Memory B cell (primary cell): ENCODE measurements at regions not wholly inside any gene's neighbourhood (a gene's known extent, or its start where the extent isn't known, plus 50 kb on each side); places are given as distances from the start of the nearest gene placed in this dataset.

Experiments used
- ATAC-seq: fragments of 150-1000 bp; cut with Tn5 transposase; 2 replicates; pipeline ENCODE4 v1.10.0; 2021; ENCODE audit warnings: low read depth, mild to moderate bottlenecking, moderate library complexity
- DNase-seq, 2 donors: peaks; one replicate each; pipeline ENCODE4 v3.0.0; 2022; ENCODE audit warnings: low spot score in 2 of 2
- H3K27ac Mint-ChIP-seq: one replicate; pipeline ENCODE4 v1.8.0; 2022; ENCODE audit warnings: mild to moderate bottlenecking, moderate library complexity, mixed read lengths
- H3K27me3 Mint-ChIP-seq: one replicate; pipeline ENCODE4 v1.8.0; 2022; ENCODE audit warnings: mixed read lengths
- H3K36me3 Mint-ChIP-seq: one replicate; pipeline ENCODE4 v1.8.0; 2022; ENCODE audit warnings: mild to moderate bottlenecking, mixed read lengths
- H3K4me1 Mint-ChIP-seq: one replicate; pipeline ENCODE4 v1.8.0; 2022; ENCODE audit warnings: mixed read lengths
- H3K4me3 Mint-ChIP-seq: one replicate; pipeline ENCODE4 v1.8.0; 2022; ENCODE audit warnings: mild to moderate bottlenecking, moderate library complexity, mixed read lengths
- H3K9me3 Mint-ChIP-seq: one replicate; pipeline ENCODE4 v1.8.0; 2022; ENCODE audit warnings: mixed read lengths

DNA sequence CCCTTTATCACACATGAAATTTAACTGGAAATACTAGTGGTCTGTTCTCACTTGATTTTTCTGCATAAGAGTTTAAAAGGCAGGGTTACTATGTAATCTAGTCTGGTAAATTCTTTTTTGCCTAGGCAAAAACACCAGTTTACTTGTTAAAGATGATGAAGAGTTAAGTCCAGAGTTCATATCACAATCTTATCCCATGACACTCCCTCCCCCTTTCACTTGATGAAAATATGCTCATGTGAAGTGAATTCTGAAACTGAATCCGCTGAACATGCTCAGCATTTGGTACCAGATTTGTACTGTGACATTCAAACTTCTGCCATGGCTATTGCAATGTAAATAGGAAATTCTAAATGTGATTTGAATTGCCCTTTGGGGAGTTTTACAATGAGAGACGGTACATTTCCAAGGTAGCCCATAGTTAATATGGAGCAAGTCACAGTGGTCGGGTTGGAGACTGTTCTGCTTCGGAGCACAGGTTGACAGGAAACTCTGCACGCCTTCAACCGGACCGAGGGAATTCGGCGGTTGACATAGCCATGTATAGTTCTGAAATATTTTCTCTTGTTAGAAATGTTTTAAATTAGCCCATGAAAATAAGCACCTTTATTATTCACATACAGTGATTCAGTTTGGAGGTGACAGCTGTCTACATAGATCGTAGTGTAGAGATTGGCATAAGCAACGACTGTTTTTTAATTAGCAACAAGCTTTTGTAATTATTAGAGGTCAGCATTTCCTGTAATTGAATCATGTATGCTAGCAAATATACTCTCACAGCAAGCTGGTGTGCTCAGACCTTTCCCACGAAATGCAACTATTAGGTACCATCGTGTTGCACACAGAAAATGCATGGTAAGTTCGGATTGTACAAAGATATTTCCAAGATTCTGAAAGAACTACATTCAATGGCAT, 768.6 kb upstream of the GOLIM4 start:
- H3K36me3 Mint-ChIP-seq: no peaks in the 10 kb centered on the region
- no peaks in the 10 kb centered on the region for H3K9me3 Mint-ChIP-seq
- H3K4me1 Mint-ChIP-seq: no peaks in the 10 kb centered on the region
- ATAC-seq: no peak
- no peak for DNase-seq
- H3K4me3 Mint-ChIP-seq: no peak overlapping the region
- no peaks in the 10 kb centered on the region for H3K27me3 Mint-ChIP-seq
- H3K27ac Mint-ChIP-seq: no peak overlapping the region

DNA sequence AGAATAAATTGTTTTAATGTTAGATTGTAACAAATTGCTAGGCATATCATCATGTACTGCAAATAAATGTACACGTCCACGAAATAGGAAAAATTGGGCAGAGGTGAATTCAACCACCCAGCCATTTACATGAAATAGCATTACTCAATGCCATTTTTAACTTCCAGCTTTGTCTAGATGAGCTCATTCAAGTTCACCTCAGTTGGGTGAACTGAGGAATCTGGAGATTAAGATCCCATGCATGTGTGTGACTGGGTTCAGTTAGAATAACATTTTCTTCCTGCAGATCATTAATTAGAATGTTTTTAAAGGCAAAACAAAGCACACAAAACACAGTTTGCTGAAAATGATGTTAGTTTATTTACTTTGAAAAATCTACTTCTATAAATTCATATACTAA, 767.8 kb upstream of the GOLIM4 start:
- Mint-ChIP-seq H3K36me3 (no peaks in the 10 kb centered on the region), H3K4me3 (no peak overlapping the region), H3K27me3 (no peaks in the 10 kb centered on the region), H3K9me3 (no peaks in the 10 kb centered on the region), H3K27ac (no peak overlapping the region), H3K4me1 (no peaks in the 10 kb centered on the region)
- DNase-seq: no peak
- ATAC-seq: no peak

DNA sequence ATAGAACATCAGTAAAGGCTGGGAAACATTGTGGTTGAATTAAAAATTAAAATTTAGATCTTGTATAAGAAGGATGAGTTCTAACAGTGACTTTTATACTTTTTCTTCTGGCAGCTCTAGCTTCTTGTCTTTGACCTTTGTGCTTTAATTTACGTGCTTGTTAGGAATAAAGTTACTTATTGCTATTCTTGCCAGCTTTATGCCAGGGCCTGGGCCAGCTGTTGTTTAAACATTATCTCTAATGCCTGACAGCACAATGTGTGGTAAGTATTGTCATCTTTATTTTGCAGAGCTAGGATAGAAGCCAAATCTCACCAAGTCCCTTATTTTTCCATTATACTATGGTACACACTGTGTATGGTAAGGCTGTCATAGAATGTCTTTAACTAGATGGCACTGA, 766.7 kb upstream of the GOLIM4 start:
- Mint-ChIP-seq H3K9me3 (no peaks in the 10 kb centered on the region), H3K27me3 (no peaks in the 10 kb centered on the region), H3K4me1 (no peaks in the 10 kb centered on the region), H3K27ac (no peak overlapping the region), H3K4me3 (no peak overlapping the region), H3K36me3 (no peaks in the 10 kb centered on the region)
- ATAC-seq (no peak), DNase-seq (no peak)

DNA sequence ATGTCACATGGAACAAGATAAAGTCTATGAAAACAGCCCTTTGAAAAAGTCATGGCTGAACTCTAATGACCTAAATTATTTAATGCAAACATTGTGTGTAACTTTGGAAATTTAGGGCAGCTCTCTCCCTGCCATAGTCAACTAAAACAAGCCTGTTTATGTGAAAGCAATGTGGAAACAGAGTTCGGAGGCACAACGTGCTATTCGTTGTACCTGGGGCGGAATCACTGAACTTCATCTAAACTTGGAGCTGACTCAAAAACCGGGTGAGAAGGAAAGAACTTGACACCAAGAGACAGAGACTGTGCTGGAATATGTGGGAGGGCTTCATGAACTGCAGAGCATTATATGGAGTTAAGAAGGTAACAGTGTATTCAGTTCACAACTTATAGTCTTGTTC, 764.9 kb upstream of the GOLIM4 start:
- Mint-ChIP-seq H3K27ac (no peak overlapping the region), H3K4me3 (no peak overlapping the region), H3K9me3 (peaks cover 3% of the 10 kb centered on the region), H3K27me3 (no peaks in the 10 kb centered on the region), H3K4me1 (no peaks in the 10 kb centered on the region), H3K36me3 (no peaks in the 10 kb centered on the region)
- ATAC-seq (no peak), DNase-seq (no peak)

DNA sequence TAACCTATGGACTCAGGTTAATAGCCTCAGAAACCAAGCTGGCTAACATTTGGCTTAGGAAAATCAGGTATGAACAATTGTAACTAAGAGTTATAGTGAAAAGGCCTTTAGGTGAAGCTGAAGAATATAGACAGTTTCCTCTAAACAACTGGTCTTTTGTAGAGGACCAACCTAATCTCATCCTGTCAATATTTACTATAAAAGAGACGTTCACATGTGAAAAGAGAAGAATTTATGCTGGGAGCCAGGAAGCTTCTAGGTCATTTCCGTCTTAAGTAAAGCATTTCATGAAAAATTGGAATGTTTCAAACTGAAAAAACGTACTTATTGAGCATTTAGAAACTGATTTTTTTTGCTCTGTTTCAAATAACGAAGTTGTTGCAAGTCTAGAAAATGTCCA, 764.3 kb upstream of the GOLIM4 start:
- ATAC-seq (no peak), DNase-seq (no peak)
- H3K9me3 Mint-ChIP-seq: peaks cover 3% of the 10 kb centered on the region
- no peak overlapping the region for H3K27ac Mint-ChIP-seq
- no peaks in the 10 kb centered on the region for H3K27me3 Mint-ChIP-seq
- H3K36me3 Mint-ChIP-seq: no peaks in the 10 kb centered on the region
- H3K4me1 Mint-ChIP-seq: no peaks in the 10 kb centered on the region
- no peak overlapping the region for H3K4me3 Mint-ChIP-seq

DNA sequence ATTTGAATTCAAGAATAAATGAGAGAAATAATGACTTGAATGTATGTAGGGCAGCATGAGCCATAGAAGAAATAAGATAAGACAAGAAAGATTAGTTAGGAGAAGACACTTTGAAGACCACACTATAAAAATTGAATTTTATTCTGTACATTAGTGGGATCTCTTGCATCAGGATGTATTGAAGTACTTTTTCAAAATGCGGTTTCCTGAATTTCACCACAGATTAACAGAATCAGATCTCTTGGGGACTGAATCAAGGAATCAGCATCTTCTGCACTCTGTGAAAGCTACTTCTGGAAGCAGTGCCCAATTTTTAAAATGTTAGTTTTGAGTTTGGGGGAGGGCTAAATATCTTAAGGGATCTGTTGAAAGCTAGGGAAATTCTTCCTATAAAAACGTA, 763.9 kb upstream of the GOLIM4 start:
- Mint-ChIP-seq H3K4me1 (no peaks in the 10 kb centered on the region), H3K4me3 (no peak overlapping the region), H3K9me3 (peaks cover 3% of the 10 kb centered on the region), H3K27ac (no peak overlapping the region), H3K27me3 (no peaks in the 10 kb centered on the region), H3K36me3 (no peaks in the 10 kb centered on the region)
- no peak for DNase-seq
- ATAC-seq: no peak

DNA sequence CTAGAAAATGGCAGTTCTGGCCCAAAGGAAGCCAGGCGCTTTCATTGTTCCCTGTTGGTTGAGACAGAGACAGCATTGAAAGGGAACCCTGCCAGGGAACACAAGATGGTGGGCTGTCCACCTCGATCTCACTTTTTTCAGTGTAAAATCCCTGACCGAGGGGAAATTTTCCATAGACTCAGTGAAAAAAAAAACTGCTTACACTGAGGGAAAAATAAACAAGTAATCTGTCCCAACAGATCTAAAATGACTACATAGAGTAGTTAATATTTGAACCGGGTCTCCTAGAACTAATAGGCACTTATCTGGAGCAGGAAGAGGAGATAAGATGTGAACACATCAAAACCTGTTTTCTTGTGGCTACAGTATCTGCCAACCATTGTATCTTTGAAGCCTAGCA, 763.4 kb upstream of the GOLIM4 start:
- H3K4me1 Mint-ChIP-seq: no peaks in the 10 kb centered on the region
- H3K36me3 Mint-ChIP-seq: no peaks in the 10 kb centered on the region
- no peak overlapping the region for H3K4me3 Mint-ChIP-seq
- H3K9me3 Mint-ChIP-seq: peaks cover 3% of the 10 kb centered on the region
- DNase-seq (no peak), ATAC-seq (no peak)
- H3K27me3 Mint-ChIP-seq: no peaks in the 10 kb centered on the region
- no peak overlapping the region for H3K27ac Mint-ChIP-seq

DNA sequence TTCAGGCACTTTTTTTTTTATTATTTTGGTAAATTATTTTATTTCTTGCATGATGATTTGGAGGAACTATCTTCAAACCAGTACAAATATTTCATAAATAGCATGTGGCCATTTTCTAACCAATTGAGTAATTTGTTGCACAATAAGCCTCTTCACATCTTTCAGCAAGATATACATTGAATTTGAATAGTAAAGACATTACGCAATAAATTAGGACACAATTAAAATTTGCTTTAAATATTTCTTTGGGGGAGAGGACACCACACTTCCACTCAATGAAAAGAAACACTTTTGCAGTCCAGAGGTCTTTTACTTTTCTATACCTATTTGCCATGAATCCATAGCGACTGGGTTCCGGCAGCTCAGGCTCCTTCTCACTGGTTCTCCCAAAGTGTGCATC, 762.6 kb upstream of the GOLIM4 start:
- no peak for DNase-seq

DNA sequence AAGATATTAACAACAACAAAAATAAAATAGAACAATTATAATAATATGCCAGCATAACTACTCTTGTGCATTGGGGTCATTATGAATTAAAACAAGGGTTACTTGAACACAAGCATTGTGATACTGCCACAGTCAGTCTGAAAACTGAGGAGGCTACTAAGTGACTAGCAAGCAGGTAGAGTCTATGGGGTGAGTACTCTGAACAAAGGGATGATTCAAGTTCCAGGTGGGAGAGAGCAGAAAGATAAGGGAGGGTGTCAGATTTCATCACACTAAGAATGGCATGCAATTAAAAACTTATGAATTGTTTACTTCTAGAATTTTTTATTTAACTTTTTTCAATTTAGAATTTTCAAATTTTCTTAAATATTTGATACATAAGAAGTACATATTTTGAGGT, 754.4 kb upstream of the GOLIM4 start:
- peaks cover 3% of the 10 kb centered on the region for H3K27me3 Mint-ChIP-seq
- H3K9me3 Mint-ChIP-seq: no peaks in the 10 kb centered on the region
- ATAC-seq (no peak), DNase-seq (no peak)
- H3K4me1 Mint-ChIP-seq: no peaks in the 10 kb centered on the region
- no peak overlapping the region for H3K4me3 Mint-ChIP-seq
- H3K27ac Mint-ChIP-seq: no peak overlapping the region
- no peaks in the 10 kb centered on the region for H3K36me3 Mint-ChIP-seq

More for the DNA sequence above, 762.6 kb upstream of the GOLIM4 start:
- no peak overlapping the region for H3K4me3 Mint-ChIP-seq
- no peak overlapping the region for H3K27ac Mint-ChIP-seq
- H3K9me3 Mint-ChIP-seq: peaks cover 3% of the 10 kb centered on the region
- no peak for ATAC-seq
- no peaks in the 10 kb centered on the region for H3K36me3 Mint-ChIP-seq
- no peaks in the 10 kb centered on the region for H3K4me1 Mint-ChIP-seq
- H3K27me3 Mint-ChIP-seq: no peaks in the 10 kb centered on the region

DNA sequence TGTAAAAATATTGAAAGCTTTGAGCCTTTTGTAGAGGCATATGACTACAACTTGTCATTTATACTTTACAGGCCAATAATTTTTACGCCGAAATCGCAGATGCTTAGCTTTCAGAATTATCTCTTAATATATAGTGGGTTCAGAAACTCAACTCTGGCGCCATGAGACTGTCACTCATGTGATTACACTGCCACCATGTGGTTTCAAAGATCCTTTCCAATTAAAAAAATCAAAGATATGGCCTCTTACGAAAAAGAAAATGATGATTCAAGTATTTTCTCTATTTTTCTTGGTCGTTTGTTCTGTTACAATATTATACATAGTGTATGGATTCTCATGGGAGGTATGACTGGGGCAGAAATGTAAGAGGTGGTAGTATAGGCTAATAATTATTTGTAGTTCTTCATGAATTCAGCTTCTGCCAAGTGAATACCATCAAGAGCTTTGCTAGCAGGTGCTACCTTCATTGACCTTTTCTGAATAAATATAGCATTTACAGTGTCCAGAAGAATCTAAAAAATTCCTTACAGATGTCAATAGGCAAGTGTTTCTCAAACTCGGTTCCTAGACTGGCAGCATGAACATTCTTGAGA, 751.7 kb upstream of the GOLIM4 start:
- no peaks in the 10 kb centered on the region for H3K9me3 Mint-ChIP-seq
- ATAC-seq (no peak), DNase-seq (no peak)
- H3K36me3 Mint-ChIP-seq: no peaks in the 10 kb centered on the region
- peaks cover 3% of the 10 kb centered on the region for H3K27me3 Mint-ChIP-seq
- no peak overlapping the region for H3K4me3 Mint-ChIP-seq
- H3K27ac Mint-ChIP-seq: no peak overlapping the region
- no peaks in the 10 kb centered on the region for H3K4me1 Mint-ChIP-seq

DNA sequence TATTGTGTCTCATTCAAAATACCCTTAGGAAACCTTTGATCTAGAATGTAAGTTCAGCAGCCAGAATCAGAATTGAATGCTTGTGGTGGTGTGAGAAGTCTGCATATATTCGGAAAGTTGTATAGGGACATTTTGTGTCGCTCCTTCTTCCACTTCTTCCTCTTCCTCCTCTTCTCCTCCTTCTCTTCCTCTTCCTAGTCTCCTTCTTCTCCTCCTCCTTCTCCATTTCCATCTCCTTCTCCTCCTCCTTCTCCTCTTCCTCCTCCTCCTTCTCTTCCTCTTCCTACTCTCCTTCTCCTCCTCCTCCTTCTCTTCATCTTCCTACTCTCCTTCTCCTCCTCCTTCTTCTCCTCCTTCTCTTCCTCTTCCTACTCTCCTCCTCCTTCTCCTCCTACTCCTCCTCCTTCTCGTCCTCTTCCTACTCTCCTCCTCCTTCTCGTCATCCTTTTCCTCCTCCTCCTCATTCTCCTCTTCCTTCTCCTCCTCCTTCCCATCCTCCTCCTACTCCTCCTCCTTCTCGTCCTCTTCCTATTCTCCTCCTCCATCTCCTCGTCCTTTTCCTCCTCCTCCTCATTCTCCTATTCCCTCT, 749.3 kb upstream of the GOLIM4 start:
- Mint-ChIP-seq H3K36me3 (no peaks in the 10 kb centered on the region), H3K9me3 (no peaks in the 10 kb centered on the region), H3K4me3 (no peak overlapping the region), H3K27ac (no peak overlapping the region), H3K4me1 (no peaks in the 10 kb centered on the region), H3K27me3 (peaks cover 3% of the 10 kb centered on the region)
- no peak for DNase-seq
- ATAC-seq: no peak

DNA sequence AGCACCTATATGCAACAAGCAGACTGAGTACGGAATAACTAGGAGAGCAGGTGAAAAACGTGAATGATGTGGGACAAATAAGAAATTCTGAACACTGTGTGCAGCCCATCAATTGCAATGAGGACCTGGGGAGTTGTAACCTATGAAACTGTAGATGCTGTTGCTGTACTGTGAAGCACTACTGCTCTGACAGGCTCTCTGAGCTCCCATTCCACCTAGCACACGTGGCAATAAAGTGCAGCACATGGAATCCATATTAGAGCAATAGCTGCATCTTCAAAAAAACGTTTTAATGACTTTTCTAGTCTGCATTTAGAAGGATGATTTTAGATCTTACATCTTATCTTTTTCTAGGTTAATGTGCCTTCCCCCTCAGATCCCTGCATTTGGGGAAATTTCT, 748.7 kb upstream of the GOLIM4 start:
- no peak overlapping the region for H3K27ac Mint-ChIP-seq
- DNase-seq (no peak), ATAC-seq (no peak)
- H3K4me3 Mint-ChIP-seq: no peak overlapping the region
- H3K9me3 Mint-ChIP-seq: no peaks in the 10 kb centered on the region
- peaks cover 3% of the 10 kb centered on the region for H3K27me3 Mint-ChIP-seq
- no peaks in the 10 kb centered on the region for H3K4me1 Mint-ChIP-seq
- no peaks in the 10 kb centered on the region for H3K36me3 Mint-ChIP-seq

DNA sequence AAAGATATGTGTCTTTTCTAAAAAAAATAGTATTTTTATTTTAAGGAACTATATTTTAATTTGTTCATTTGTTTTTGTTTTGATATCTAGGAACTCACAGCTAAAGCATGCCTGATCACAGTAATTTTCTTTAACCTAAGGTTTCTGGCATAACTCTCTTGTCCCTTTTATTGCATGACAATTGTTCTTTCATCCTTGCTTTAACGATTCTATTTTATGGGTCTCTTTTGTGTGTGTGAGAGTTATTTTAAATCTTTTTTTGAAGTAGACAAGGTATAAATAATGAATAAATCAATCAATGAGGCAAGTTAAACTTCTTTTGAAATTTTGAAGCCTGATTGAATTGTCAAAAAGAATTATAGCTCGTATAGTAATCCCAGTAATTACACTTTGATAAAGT, 747.8 kb upstream of the GOLIM4 start:
- ATAC-seq: no peak
- Mint-ChIP-seq H3K36me3 (no peaks in the 10 kb centered on the region), H3K4me3 (no peak overlapping the region), H3K27me3 (peaks cover 3% of the 10 kb centered on the region), H3K4me1 (no peaks in the 10 kb centered on the region), H3K27ac (no peak overlapping the region), H3K9me3 (no peaks in the 10 kb centered on the region)
- no peak for DNase-seq

DNA sequence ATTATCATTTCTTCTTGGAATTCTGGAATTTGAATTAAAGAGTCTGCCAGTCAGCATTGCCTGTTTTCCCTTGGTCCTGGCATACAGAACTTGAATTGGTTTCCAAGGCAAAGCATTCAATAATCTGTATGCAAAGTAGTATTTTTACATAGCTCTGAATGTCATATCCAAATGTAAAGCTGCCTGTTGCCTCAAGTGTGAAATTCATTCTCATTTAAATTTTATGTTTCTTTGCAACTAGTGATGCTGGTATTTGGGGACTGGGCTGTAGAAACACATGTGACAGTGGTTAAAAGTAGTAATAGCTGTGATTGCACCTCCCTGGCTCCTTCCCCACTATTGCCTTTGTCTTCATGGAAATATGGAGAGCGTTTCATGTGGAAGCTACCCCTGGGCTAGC, 743.9 kb upstream of the GOLIM4 start:
- no peak overlapping the region for H3K27ac Mint-ChIP-seq
- no peaks in the 10 kb centered on the region for H3K4me1 Mint-ChIP-seq
- no peaks in the 10 kb centered on the region for H3K36me3 Mint-ChIP-seq
- H3K9me3 Mint-ChIP-seq: no peaks in the 10 kb centered on the region
- no peaks in the 10 kb centered on the region for H3K27me3 Mint-ChIP-seq
- ATAC-seq (no peak), DNase-seq (no peak)
- no peak overlapping the region for H3K4me3 Mint-ChIP-seq
